ENCODE measurements at regions not wholly inside any gene's neighbourhood (a gene's known extent, or its start where the extent isn't known, plus 50 kb on each side); places are given as distances from the start of the nearest gene placed in this dataset.

GRCh38 chr12:73321776-73322175 is 1049.6 kb downstream of the TRHDE start:
- Histone ChIP-seq H3K27ac (ENCODE audit: low read depth, low read length) (no peak overlapping the region), H3K36me3 (ENCODE audit: control insufficient read depth, low read length) (no peaks in the 10 kb centered on the region), H3K9me2 (replicated peaks; ENCODE audit: control insufficient read depth, low read length) (no peaks in the 10 kb centered on the region), H3K4me3 (ENCODE audit: low read length) (no peak overlapping the region), H3K4me2 (ENCODE audit: low read length) (no peak overlapping the region), H3K4me1 (ENCODE audit: control insufficient read depth, low read length) (no peaks in the 10 kb centered on the region), H3K27me3 (ENCODE audit: control insufficient read depth, low read length) (no peaks in the 10 kb centered on the region), H3K79me2 (ENCODE audit: control insufficient read depth, low read length) (no peaks in the 10 kb centered on the region), H3F3A (ENCODE audit: control insufficient read depth, insufficient read depth) (no peaks in the 10 kb centered on the region), H4K20me1 (ENCODE audit: control insufficient read depth, insufficient read depth, low read depth, low read length) (no peaks in the 10 kb centered on the region), H3K9me3 (ENCODE audit: control insufficient read depth, insufficient read depth, low read length) (no peaks in the 10 kb centered on the region; the same call in 1 of the 2 replicates)
- TF ChIP-seq EZH2phosphoT487 (IDR thresholded peaks at IDR 0.05; ENCODE audit: borderline replicate concordance, low read length) (no peak), CTCF (IDR thresholded peaks at IDR 0.05; ENCODE audit: low read depth, low read length, poor library complexity, severe bottlenecking) (no peak)

GRCh38 chr12:73330584-73331351 is 1058.6 kb downstream of the TRHDE start:
- H3K79me2 ChIP-seq (ENCODE audit: control insufficient read depth, low read length), result no peaks in the 10 kb centered on the region
- no peaks in the 10 kb centered on the region for H3K9me2 ChIP-seq (replicated peaks; ENCODE audit: control insufficient read depth, low read length)
- H3K27me3 ChIP-seq (ENCODE audit: control insufficient read depth, low read length), result no peaks in the 10 kb centered on the region
- no peaks in the 10 kb centered on the region for H3K4me1 ChIP-seq (ENCODE audit: control insufficient read depth, low read length)
- H3K9me3 ChIP-seq (ENCODE audit: control insufficient read depth, insufficient read depth, low read length), result no peaks in the 10 kb centered on the region
- H4K20me1 ChIP-seq (ENCODE audit: control insufficient read depth, insufficient read depth, low read depth, low read length), result no peaks in the 10 kb centered on the region
- TF ChIP-seq CTCF (IDR thresholded peaks at IDR 0.05; ENCODE audit: low read depth, low read length, poor library complexity, severe bottlenecking), result no peak
- H3F3A ChIP-seq (ENCODE audit: control insufficient read depth, insufficient read depth), result no peaks in the 10 kb centered on the region
- H3K4me3 ChIP-seq (ENCODE audit: low read length), result no peak overlapping the region
- no peak overlapping the region for H3K4me2 ChIP-seq (ENCODE audit: low read length)
- no peak overlapping the region for H3K27ac ChIP-seq (ENCODE audit: low read depth, low read length)
- H3K36me3 ChIP-seq (ENCODE audit: control insufficient read depth, low read length), result no peaks in the 10 kb centered on the region

- Histone ChIP-seq H3K79me2 (ENCODE audit: control insufficient read depth, low read length) (no peaks in the 10 kb centered on the region), H3K36me3 (ENCODE audit: control insufficient read depth, low read length) (no peaks in the 10 kb centered on the region), H4K20me1 (ENCODE audit: control insufficient read depth, insufficient read depth, low read depth, low read length) (no peaks in the 10 kb centered on the region), H3K9me3 (ENCODE audit: control insufficient read depth, insufficient read depth, low read length) (no peaks in the 10 kb centered on the region), H3K4me3 (ENCODE audit: low read length) (no peak overlapping the region), H3F3A (ENCODE audit: control insufficient read depth, insufficient read depth) (no peaks in the 10 kb centered on the region), H3K4me2 (ENCODE audit: low read length) (no peak overlapping the region), H3K4me1 (ENCODE audit: control insufficient read depth, low read length) (no peaks in the 10 kb centered on the region), H3K27ac (ENCODE audit: low read depth, low read length) (no peak overlapping the region), H3K9me2 (replicated peaks; ENCODE audit: control insufficient read depth, low read length) (no peaks in the 10 kb centered on the region), H3K27me3 (ENCODE audit: control insufficient read depth, low read length) (no peaks in the 10 kb centered on the region)
- no peak for TF ChIP-seq CTCF (IDR thresholded peaks at IDR 0.05; ENCODE audit: low read depth, low read length, poor library complexity, severe bottlenecking)
- no peak for TF ChIP-seq EZH2phosphoT487 (IDR thresholded peaks at IDR 0.05; ENCODE audit: borderline replicate concordance, low read length)
Measured at GRCh38 chr12:73341559-73342247, 1069.5 kb downstream of the TRHDE start.

Measured in DOHH2 (cell line).